NB4 (cell line): ENCODE measurements at regions not wholly inside any gene's neighbourhood (a gene's known extent, or its start where the extent isn't known, plus 50 kb on each side); places are given as distances from the start of the nearest gene placed in this dataset.

Experiments
- TF ChIP-seq, protein P1 (sequence below): IDR thresholded peaks from one replicate; pipeline ENCODE4 v1.5.1; 2012; ENCODE audit warnings: low read depth, low read length
- TF ChIP-seq, protein P2 (sequence below): IDR thresholded peaks from 2 replicates; pipeline ENCODE4 v1.6.1; 2011; ENCODE audit warnings: low read depth, low read length

DNA sequence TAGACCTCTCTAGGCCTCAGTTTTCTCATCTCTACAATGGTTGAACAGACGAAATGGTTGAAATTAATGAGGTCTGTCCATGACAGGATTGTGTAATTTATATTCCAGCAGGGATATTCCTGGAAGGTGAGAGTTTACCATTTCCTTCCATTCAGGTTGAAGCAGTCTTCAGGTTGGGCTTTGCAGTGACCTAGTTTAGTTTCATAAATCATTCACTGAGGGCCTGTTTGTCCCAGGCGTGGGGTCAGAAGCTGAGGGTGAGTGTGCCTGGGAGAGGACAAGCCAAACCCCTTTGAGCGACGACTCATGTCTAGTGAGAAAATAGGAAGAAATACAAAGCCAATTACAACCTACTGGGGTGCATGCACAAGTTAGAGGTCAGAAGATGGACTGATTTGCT is 57.2 kb upstream of the CACNA2D3 start:
- TF ChIP-seq, protein P1, sequence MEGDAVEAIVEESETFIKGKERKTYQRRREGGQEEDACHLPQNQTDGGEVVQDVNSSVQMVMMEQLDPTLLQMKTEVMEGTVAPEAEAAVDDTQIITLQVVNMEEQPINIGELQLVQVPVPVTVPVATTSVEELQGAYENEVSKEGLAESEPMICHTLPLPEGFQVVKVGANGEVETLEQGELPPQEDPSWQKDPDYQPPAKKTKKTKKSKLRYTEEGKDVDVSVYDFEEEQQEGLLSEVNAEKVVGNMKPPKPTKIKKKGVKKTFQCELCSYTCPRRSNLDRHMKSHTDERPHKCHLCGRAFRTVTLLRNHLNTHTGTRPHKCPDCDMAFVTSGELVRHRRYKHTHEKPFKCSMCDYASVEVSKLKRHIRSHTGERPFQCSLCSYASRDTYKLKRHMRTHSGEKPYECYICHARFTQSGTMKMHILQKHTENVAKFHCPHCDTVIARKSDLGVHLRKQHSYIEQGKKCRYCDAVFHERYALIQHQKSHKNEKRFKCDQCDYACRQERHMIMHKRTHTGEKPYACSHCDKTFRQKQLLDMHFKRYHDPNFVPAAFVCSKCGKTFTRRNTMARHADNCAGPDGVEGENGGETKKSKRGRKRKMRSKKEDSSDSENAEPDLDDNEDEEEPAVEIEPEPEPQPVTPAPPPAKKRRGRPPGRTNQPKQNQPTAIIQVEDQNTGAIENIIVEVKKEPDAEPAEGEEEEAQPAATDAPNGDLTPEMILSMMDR, result no peak
- TF ChIP-seq, protein P2, sequence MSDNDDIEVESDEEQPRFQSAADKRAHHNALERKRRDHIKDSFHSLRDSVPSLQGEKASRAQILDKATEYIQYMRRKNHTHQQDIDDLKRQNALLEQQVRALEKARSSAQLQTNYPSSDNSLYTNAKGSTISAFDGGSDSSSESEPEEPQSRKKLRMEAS, result no peak
